ENCODE measurements at regions not wholly inside any gene's neighbourhood (a gene's known extent, or its start where the extent isn't known, plus 50 kb on each side); places are given as distances from the start of the nearest gene placed in this dataset.

- no peak for DNase-seq
- WGBS, 2 donors (ENCODE audit: low coverage in 1 of 2): 58% methylated on average over 12 of the region's 12 CpGs; no CpG with 5 or more reads in 1 of the 2 donors
- peak overlapping the region in 1 of 4 donors; percentile 17 for H3K27ac ChIP-seq
- peaks cover 0 to 6% (median 2%) of the 10 kb centered on the region in 4 donors for H3K4me1 ChIP-seq
- H3K27me3 ChIP-seq: peaks cover 2% of the 10 kb centered on the region
- no peaks in the 10 kb centered on the region for H3K9me3 ChIP-seq
- peak overlapping the region in 1 of 4 donors; percentile 17 for H3K4me3 ChIP-seq
- intact Hi-C loops (cut with DNase I; ENCODE audit: low total_unique reads) (no loop called here), in situ Hi-C loops (cut with MboI; ENCODE audit: low pct_ligation_motif_present in 1 of 4, low pct_unique_long_range_greater_than_20kb in 1 of 4, low sequenced_read_pairs in 3 of 4) (no loop called here)
- TF ChIP-seq POLR2AphosphoS5 (IDR thresholded peaks at IDR 0.05) (no peak), CTCF (IDR thresholded peaks at IDR 0.05) (no peak), POLR2A (IDR thresholded peaks at IDR 0.05) (no peak)
- H3K36me3 ChIP-seq: no peaks in the 10 kb centered on the region
These were observed 265.9 kb downstream of the TFCP2L1 start for GRCh38 chr2:121019071-121019470.

- no peak for DNase-seq
- no peaks in the 10 kb centered on the region for H3K36me3 ChIP-seq
- no peak overlapping the region for H3K4me3 ChIP-seq
- in situ Hi-C loops (cut with MboI; ENCODE audit: low pct_ligation_motif_present in 1 of 4, low pct_unique_long_range_greater_than_20kb in 1 of 4, low sequenced_read_pairs in 3 of 4): no loop called here
- H3K4me1 ChIP-seq: peaks cover 0 to 6% (median 2%) of the 10 kb centered on the region in 4 donors
- TF ChIP-seq POLR2A (IDR thresholded peaks at IDR 0.05) (no peak), EP300 (IDR thresholded peaks at IDR 0.05; ENCODE audit: low read depth) (no peak), CTCF (IDR thresholded peaks at IDR 0.05) (no peak), POLR2AphosphoS5 (IDR thresholded peaks at IDR 0.05) (no peak)
- intact Hi-C loops (cut with DNase I; ENCODE audit: low total_unique reads): no loop called here
- WGBS, 2 donors (ENCODE audit: low coverage in 1 of 2): 73% methylated on average over 7 of the region's 7 CpGs; no CpG with 5 or more reads in 1 of the 2 donors
- no peaks in the 10 kb centered on the region for H3K27me3 ChIP-seq
- no peak overlapping the region for H3K27ac ChIP-seq
- H3K9me3 ChIP-seq: no peaks in the 10 kb centered on the region
These were observed 265.2 kb downstream of the TFCP2L1 start for GRCh38 chr2:121019756-121020155.

GRCh38 chr2:121021685-121022084, 263.3 kb downstream of the TFCP2L1 start:
- Histone ChIP-seq H3K9me3 (no peaks in the 10 kb centered on the region), H3K4me3 (no peak overlapping the region), H3K27me3 (no peaks in the 10 kb centered on the region), H3K4me1 (peaks cover 0 to 6% (median 2%) of the 10 kb centered on the region in 4 donors), H3K36me3 (no peaks in the 10 kb centered on the region), H3K27ac (no peak overlapping the region)
- intact Hi-C loops (cut with DNase I; ENCODE audit: low total_unique reads) (no loop called here), in situ Hi-C loops (cut with MboI; ENCODE audit: low pct_ligation_motif_present in 1 of 4, low pct_unique_long_range_greater_than_20kb in 1 of 4, low sequenced_read_pairs in 3 of 4) (no loop called here)
- DNase-seq: no peak
- TF ChIP-seq POLR2AphosphoS5 (IDR thresholded peaks at IDR 0.05): no peak
- no peak for TF ChIP-seq POLR2A (IDR thresholded peaks at IDR 0.05)
- no peak for TF ChIP-seq EP300 (IDR thresholded peaks at IDR 0.05; ENCODE audit: low read depth)
- TF ChIP-seq CTCF (IDR thresholded peaks at IDR 0.05): no peak
- 69 to 100% methylated on average over 1 to 7 of the region's 7 CpGs for WGBS, 2 donors (ENCODE audit: low coverage in 1 of 2)

- Histone ChIP-seq H3K27ac (no peak overlapping the region), H3K36me3 (no peaks in the 10 kb centered on the region), H3K4me1 (no peaks in the 10 kb centered on the region), H3K9me3 (no peaks in the 10 kb centered on the region), H3K4me3 (no peak overlapping the region), H3K27me3 (peaks cover 25% of the 10 kb centered on the region)
- no peak for TF ChIP-seq EP300 (IDR thresholded peaks at IDR 0.05; ENCODE audit: low read depth)
- no peak for TF ChIP-seq POLR2A (IDR thresholded peaks at IDR 0.05)
- no peak for TF ChIP-seq POLR2AphosphoS5 (IDR thresholded peaks at IDR 0.05)
- TF ChIP-seq CTCF (IDR thresholded peaks at IDR 0.05): no peak
- WGBS, 2 donors (ENCODE audit: low coverage in 1 of 2): 45 to 50% methylated on average over 1 of the region's 1 CpG
- intact Hi-C loops (cut with DNase I; ENCODE audit: low total_unique reads): no loop called here
- in situ Hi-C loops (cut with MboI; ENCODE audit: low pct_ligation_motif_present in 1 of 4, low pct_unique_long_range_greater_than_20kb in 1 of 4, low sequenced_read_pairs in 3 of 4): no loop called here
- no peak for DNase-seq
These were observed 256.4 kb downstream of the TFCP2L1 start for GRCh38 chr2:121028577-121028976.
